Glomerular endothelial cell (primary cell): ENCODE measurements at regions not wholly inside any gene's neighbourhood (a gene's known extent, or its start where the extent isn't known, plus 50 kb on each side); places are given as distances from the start of the nearest gene placed in this dataset.
"Not testable (repeated sequence)": the region's sequence is repeated elsewhere in the genome, so short reads cannot be mapped to it uniquely, and the experiment has no call there.

Experiments
- DNase-seq: peaks from one replicate; pipeline ENCODE4 v3.0.0-alpha.2; 2011; ENCODE audit warnings: low read depth, low spot score; ENCODE audit errors: extremely low read depth

DNA sequence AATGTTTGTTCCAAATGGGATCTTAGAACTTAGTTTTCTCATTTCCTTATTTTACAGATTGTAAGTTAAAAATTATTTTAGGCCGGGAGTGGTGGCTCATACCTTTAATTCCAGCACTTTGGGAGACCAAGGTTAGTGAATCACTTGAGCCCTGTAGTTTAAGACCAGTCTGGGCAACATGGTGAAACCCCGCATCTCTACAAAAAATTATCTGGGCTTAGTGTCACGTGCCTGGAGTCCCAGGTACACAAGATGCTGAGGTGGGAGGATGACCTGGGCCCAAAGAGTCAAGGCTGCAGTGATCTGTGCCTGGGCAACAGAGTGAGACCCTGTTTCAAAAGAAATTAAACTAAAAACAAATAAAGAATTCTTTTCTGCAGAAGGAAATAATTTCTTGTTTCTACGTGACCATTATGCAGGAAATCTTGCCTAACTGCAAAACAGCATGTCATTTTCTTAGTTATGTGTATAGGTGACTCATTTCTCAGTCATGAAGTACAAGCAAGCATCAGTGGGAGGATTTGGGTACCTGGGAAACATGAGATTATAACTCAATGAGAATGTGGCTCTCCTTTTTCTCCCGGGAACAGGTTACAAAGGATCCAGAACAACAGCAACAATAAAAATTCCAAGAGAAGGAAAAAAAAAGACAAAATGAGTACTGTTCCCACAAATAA lies 375.1 kb upstream of the ST8SIA4 start:
- DNase-seq = no peak

DNA sequence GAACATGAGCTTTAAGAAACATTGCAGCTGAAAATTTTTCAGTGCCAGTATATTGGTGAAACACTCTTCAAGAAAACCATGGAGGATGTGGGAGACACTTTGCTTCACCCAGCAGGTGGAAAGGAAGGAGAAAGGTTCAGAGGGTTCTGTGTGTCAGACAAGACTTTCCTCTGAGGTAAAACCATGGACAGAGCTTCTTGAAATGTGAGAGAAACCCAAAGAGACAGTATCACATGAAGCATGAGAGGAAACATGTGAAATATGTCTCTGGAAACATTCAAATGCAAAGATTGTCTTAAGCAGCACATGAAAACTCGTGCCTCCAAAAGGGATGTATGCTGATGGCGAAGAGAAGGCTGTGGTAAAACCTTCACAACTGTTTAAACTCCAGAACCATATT lies 368.9 kb upstream of the ST8SIA4 start:
- DNase-seq = no peak

- DNase-seq = no peak
Measured at GRCh38 chr5:101271416-101271815, 368.3 kb upstream of the ST8SIA4 start.

DNA sequence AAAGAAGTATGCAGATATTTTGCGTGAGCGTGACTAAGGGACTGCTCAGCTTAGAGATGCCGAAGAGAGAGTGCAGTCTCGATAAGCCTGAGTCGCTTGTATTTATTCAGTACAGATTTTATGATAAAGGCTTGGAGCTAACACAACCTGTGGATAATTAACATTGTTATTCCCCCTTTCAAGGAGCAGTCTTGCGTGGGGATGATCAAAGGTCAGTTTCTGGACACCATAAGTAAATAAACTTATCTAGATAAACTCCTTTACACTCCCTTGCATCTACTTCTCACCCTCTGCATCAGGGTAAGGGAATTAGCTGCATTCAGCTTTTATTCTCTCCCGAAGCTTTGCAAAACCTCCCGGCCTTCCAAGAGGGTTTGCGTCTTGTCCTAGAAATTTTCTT lies 357.8 kb upstream of the ST8SIA4 start:
- no peak for DNase-seq

- no peak for DNase-seq
Measured at GRCh38 chr5:101253096-101253495, 350.0 kb upstream of the ST8SIA4 start.

- DNase-seq = no peak
Measured at GRCh38 chr5:101244621-101245020, 341.5 kb upstream of the ST8SIA4 start.

DNA sequence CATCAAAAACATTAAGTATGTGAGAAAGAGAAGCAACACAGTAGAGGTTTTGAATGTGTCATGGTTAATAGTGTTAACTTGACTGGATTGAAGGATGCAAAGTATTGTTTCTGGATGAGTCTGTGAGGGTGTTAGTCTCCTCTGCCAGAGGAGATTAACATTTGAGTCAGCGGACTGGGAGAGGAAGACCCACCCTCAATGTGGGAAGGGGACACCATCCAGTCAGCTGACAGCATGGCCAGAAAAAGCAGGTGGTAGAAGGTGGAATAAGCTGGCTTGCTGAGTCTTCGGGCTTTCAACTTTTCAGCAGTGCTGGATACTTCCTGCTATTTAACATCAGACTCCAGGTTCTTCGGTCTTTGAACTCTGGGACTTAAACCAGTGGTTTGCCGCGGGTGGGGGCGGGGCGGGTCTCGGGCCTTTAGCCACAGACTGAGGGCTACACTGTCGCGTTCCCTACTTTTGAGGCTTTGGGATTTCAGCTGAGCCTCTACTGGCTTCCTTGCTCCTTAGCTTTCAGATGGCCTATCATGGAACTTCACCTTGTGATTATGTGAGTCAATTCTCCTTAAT lies 309.9 kb upstream of the ST8SIA4 start:
- no peak for DNase-seq

- DNase-seq = no peak
Measured at GRCh38 chr5:101206534-101206933, 303.5 kb upstream of the ST8SIA4 start.

GRCh38 chr5:101205065-101205464 lies 302.0 kb upstream of the ST8SIA4 start:
- not testable (repeated sequence) for DNase-seq

DNA sequence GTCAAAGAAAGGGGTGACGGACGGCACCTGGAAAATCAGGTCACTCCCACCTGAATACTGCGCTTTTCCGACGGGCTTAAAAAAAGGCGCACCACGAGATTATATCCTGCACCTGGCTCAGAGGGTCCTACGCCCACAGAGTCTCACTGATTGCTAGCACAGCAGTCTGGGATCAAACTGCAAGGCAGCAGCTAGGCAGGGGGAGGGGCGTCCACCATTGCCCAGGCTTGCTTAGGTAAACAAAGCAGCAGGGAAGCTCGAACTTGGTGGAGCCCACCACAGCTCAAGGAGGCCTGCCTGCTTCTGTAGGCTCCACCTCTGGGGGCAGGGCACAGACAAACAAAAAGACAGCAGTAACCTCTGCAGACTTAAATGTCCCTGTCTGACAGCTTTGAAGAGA lies 277.3 kb upstream of the ST8SIA4 start:
- DNase-seq = not testable (repeated sequence)

DNA sequence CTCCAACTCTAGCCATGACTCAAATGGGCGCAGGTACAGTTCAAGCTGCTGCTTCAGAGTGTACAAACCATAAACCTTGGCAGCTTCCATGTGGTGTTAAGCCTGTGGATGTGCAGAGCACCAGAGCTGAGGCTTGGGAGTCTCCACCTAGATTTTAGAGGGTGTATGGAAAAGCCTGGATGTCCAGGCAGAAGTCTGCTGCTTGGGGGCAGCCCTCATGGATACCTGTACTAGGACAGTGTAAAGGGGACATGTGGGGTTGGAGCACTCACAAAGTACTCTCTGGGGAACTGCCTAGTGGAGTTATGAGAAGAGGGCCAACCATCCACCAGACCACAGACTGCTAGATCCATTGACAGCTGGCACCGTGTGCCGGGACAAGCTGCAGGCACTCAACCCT lies 273.5 kb upstream of the ST8SIA4 start:
- DNase-seq = no peak

GRCh38 chr5:101174981-101175380 lies 271.9 kb upstream of the ST8SIA4 start:
- no peak for DNase-seq

DNA sequence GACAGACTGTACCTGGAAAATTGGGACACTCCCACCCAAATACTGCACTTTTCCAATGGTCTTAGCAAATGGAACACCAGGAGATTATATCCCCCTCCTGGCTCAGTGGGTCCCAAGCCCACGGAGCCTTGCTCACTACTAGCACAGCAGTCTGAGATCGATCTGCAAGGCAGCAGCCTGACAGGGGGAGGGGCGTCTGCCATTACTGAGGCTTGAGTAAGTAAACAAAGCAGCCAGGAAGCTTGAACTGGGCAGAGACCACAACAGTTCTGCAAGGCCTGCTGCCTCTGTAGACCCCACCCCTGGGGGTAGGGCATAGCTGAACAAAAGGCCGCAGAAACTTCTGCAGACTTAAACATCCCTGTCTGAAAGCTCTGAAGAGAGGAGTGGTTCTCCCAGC lies 260.0 kb upstream of the ST8SIA4 start:
- DNase-seq = no peak

DNA sequence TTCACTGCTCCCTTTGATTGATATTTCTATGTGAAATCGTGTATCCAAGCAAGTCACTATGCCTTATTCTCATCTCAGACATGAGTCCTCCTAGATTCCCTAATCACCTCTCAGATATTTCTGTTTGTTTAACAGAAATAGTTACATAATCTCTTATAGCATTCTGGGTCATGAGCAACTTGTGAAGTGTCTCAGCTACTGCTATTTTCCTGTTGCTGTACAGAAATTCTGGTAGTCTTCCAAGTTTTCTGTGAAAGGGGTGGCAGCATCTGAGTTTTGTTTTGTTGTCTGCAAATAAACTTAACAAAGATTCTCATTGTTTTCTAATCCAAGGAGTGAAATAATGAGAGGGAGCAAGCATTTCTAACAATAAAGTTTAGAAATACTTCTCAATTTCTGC lies 256.9 kb upstream of the ST8SIA4 start:
- DNase-seq = no peak

DNA sequence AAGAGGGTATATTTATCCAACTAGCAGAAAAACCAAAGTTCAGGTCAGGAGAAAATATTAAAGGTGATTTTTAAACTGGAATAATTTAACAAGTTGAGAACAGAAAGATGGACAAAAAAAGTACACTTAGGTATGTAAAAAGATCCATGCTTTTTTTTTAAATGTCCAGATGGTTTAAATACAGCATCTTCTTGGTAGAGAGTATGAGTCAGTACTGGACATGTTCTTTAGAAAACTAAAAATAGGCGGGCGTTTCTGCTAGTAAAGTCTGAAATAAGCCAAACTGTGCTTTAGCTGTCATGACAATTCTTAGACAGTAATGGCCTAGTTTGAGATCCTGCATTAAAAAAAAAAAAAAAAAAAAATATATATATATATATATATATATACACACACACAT lies 255.9 kb upstream of the ST8SIA4 start:
- DNase-seq = no peak

DNA sequence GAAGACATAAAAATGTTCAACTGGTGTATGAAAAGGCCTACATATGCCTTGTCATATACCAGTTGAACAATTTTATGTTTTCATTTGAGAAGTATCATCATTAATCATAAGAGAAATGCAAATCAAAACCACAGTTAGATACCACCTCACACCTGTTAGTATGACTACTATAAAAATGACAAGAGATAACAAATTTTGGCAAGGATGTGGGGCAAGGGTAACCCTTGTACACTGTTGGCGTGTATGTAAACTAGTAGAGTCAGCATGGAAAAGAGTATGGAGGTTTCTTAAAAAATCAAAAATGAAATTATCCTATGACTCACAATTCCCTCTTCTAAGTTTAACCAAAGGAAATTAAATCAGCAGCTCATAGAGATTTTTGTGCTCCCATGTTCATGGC lies 250.4 kb upstream of the ST8SIA4 start:
- no peak for DNase-seq

- no peak for DNase-seq
Measured at GRCh38 chr5:101143526-101143925, 240.4 kb upstream of the ST8SIA4 start.

DNA sequence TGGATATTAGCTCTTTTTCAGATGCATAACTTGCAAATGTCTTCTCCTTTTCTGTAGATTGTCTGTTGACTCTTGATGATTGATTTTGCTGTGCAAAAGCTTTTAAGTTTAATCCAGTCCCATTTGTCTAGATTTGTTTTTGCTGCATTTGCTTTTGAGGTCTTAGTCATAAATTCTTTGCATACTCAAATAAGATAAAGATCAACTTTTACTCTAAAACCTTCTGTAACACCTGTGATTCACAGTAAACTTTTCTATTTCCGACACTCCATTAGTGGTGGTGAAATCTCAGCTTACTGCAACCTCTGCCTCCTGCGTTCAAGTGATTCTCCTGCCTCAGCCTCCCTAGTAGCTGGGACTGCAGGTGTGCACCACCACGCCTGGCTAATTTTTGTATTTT lies 239.0 kb upstream of the ST8SIA4 start:
- DNase-seq = no peak

GRCh38 chr5:101136454-101136853 lies 233.4 kb upstream of the ST8SIA4 start:
- DNase-seq = no peak

DNA sequence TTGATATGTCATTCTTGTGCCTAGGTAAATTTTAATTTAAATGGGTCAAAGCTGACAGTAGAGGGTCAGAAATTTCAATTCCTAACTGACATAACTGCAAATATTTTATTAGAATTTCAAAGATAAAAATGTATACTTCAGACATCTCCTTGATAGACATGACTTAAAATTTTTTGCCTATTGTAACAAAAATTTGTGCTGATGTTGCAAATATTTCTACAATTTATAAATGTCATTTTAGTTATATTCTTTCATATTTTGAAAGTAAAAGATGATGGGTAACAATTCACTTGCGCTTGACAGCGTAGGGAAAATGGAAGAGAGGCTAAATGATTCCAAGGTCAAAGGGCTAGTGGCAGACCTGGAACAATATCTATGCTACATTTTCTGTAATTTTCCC lies 220.3 kb upstream of the ST8SIA4 start:
- DNase-seq = no peak

- no peak for DNase-seq
Measured at GRCh38 chr5:101112645-101113044, 209.6 kb upstream of the ST8SIA4 start.

- no peak for DNase-seq
Measured at GRCh38 chr5:101103874-101104273, 200.8 kb upstream of the ST8SIA4 start.

GRCh38 chr5:101102506-101102905 lies 199.4 kb upstream of the ST8SIA4 start:
- DNase-seq = no peak
